AG09309 (cell line): ENCODE measurements at regions not wholly inside any gene's neighbourhood (a gene's known extent, or its start where the extent isn't known, plus 50 kb on each side); places are given as distances from the start of the nearest gene placed in this dataset.

ENCODE experiments used
- DNase-seq: peaks from one replicate; pipeline ENCODE4 v3.0.0-alpha.2; 2010; ENCODE audit warnings: low read depth
- H3K4me3 ChIP-seq: 2 replicates; pipeline ENCODE4 v1.5.1; 2011; ENCODE audit warnings: mild to moderate bottlenecking, low read depth, low read length, moderate library complexity; ENCODE audit not compliant: control insufficient read depth
- CTCF ChIP-seq: IDR thresholded peaks from 2 replicates; pipeline ENCODE4 v1.5.1; 2011; ENCODE audit warnings: mild to moderate bottlenecking, low read depth, low read length, inconsistent platforms; ENCODE audit not compliant: insufficient read depth, control insufficient read depth; ENCODE audit errors: missing control alignments

GRCh38 chr6:1463751-1464426, 74.5 kb downstream of the FOXF2 start:
- no peak overlapping the region for H3K4me3 ChIP-seq
- TF ChIP-seq CTCF = no peak
- no peak for DNase-seq

GRCh38 chr6:1464781-1465370, 75.5 kb downstream of the FOXF2 start:
- DNase-seq = no peak
- H3K4me3 ChIP-seq = no peak overlapping the region
- TF ChIP-seq CTCF = no peak

- H3K4me3 ChIP-seq = no peak overlapping the region
- no peak for TF ChIP-seq CTCF
- DNase-seq = no peak
Measured at GRCh38 chr6:1468126-1468525, 78.8 kb downstream of the FOXF2 start.

GRCh38 chr6:1470040-1470439, 80.7 kb downstream of the FOXF2 start:
- DNase-seq = no peak
- no peak for TF ChIP-seq CTCF
- no peak overlapping the region for H3K4me3 ChIP-seq

GRCh38 chr6:1472643-1473042, 83.3 kb downstream of the FOXF2 start:
- no peak for DNase-seq
- H3K4me3 ChIP-seq = no peak overlapping the region
- TF ChIP-seq CTCF = no peak

- TF ChIP-seq CTCF = no peak
Measured at GRCh38 chr6:1473166-1473565, 83.8 kb downstream of the FOXF2 start.

More at GRCh38 chr6:1473166-1473565, 83.8 kb downstream of the FOXF2 start:
- H3K4me3 ChIP-seq = no peak overlapping the region
- DNase-seq = no peak
